ENCODE measurements at regions not wholly inside any gene's neighbourhood (a gene's known extent, or its start where the extent isn't known, plus 50 kb on each side); places are given as distances from the start of the nearest gene placed in this dataset.
"Not testable (repeated sequence)": the region's sequence is repeated elsewhere in the genome, so short reads cannot be mapped to it uniquely, and the experiment has no call there.

DNA sequence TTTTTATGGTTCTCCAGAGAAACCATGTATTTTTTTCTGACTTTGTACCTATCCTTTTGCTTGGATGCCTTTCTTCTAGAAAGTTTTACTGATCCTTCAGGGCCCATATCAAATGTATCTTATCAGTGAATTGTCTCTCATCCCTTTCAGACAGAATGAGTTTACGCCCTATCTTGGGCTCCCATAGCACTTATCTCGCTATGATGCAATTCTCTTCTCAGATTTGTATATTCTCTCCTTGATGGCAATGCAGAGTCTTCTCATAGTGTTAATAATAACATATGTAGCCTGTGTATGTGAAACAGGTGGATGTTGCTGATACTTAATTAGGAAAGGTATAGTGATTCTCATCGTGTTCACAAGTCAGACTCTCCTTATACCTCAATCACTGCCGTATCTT, 336.2 kb downstream of the UTRN start:
- DNase-seq: no peak

DNA sequence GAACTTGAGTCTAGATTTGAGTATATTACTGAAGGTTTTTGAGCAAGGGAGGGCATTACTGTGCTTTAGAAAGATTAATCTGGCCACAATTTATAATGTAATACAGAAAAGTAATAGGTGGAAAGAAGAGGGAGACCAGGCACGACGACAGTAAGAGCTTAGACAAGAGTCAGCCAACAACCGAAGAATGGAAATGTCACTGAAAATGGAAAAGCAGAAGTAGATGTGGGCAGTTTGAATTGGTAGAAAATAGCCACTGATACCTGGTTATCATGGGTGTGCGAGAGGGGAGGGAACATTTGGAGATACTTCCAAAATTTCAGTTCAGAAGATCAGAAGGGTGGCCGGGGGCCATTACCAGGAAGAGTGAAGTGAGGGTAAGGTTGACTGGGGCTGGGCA, 339.1 kb downstream of the UTRN start:
- no peak for DNase-seq

DNA sequence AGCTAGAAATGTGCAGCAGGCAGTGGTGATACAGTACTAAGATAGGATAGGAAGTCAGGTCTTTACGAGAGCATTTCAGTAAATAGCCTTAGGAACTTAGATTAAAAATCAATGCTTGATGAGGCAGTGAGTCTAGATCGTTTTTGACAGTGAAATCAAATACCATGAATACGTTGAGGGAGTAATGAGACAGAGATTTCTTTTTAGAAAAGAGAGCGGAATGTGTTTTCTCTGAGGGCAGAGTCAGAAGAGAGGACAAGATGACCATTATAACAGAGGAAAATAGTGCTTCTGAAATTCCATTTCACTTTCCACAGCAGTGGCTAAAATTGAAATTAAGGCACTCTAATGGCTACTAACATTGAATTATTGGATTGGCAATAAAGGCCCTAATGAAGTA, 339.6 kb downstream of the UTRN start:
- no peak for DNase-seq

DNA sequence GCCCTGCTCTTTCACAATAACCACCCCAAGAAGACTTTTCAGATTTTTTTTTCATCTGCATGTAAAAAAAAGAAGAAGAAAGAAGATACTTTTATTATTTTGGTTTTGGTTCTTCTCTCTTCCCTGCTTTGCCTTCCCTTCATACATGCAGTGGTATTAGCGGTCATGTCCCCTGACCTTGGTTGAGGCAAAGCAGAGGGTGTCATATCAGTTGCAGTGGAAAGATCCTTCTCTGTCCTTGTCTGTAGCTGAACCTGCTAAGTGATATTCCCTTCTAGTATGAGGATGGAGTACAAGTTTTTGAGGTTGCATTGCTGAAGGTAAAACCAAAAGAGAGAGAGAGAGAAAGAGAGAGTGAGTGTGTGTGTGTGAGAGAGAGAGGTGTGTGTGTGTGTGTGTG, 345.7 kb downstream of the UTRN start:
- no peak for DNase-seq

DNA sequence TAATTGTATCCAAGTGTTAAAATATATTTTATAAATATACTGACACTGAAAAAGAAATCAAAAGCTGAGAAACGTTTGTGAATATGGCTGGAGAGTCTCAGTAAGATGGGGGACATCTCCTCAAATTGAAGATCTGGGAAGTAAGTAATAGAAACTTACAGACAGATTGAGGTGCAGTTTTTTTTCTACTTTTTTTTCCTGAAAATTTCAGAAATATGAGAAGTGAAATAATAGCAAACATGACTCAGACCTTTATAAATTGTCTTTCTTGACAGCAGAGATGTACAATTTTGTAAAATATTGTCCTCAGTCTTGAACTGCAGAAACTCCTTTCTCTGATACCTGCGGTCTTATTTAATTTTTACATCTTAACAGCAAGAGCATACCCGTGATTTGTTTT, 347.1 kb downstream of the UTRN start:
- no peak for DNase-seq

DNA sequence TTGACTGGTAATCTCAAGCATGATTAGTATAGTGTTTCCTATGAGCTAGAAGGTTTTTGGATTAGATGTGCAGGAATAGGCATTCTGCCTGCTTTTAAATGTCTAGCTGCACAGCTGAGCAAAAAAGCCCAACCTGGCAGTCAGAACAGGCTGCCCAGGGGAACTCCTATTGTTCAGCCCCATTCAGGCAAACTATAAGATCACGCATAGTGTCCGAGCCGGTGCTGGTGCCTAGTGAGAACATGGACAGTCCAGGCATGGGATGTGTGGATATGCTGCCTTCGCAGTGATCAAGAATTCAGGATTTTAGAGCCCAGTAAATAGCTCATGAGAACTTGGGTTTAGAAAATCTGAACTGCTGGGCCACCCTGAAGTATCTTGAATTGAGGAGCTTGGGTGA, 348.8 kb downstream of the UTRN start:
- DNase-seq: no peak

DNA sequence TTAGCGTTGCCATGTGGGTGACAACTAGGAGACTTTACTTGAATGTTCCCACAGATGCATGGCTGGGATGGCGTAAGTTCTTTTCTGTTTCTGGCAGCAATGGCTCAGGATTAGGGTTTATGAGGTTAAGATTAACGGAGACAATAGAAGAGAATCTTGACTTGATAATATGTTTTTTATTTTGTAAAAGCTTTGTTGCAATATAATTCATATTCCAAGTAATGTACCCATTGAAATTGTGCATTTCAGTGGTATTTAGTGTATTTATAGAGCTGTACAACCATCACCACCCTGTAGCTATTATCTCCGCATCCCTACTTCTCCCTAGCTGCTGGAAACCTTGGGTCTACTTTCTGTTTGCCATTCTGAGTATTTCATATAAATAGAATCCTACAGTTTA, 349.2 kb downstream of the UTRN start:
- no peak for DNase-seq

DNA sequence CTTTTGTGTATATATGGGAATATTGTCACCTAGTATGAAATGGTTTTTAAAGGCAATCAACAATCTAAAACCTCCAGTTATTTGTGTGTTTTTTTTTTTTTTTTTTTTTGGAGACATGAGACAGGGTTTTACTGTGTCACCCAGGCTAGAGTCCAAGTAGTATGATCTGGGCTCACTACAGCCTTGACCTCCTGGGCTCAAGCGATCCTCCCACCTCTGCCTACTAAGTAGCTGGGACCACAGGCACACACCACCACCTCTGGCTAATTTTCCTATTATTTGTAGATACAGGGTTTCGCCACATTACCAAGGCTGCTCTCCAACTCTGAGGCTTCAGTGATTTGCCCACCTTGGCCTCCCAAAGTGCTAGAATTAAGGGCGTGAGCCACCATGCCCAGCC, 349.9 kb downstream of the UTRN start:
- DNase-seq: no peak

DNA sequence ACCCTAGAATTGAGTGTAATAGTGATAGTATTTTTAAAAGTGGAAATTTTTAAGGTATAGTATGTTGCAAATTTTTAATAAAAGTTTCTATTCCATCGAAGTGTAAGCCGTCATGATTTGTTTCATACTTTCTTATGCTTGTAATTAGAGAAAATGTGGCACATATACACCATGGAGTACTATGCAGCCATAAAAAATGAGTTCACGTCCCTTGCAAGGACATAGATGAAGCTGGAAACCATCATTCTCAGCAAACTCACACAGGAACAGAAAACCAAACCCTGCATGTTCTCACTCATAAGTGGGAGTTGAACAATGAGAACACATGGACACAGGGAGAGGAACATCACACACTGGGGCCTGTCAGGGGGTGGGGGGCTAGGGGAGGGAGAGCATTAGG, 350.9 kb downstream of the UTRN start:
- not testable (repeated sequence) for DNase-seq

DNA sequence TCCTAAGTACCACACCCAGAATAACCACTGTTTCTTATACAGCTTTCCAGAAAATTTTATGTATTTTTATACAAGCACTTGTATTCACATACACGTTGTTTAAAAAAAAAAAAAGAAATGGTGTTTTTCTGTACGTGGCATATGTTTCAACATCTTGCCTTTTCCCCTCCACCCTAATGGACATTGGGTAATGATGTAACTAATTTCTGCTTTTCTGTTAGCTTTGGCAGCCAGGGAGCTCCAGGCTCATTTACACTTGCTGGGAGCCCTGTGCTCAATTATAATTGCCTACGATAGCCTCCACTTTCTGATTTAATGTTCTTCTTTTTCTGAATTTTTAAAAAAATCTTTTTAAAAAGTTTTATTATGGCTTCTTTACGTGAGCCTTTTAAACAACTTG, 352.4 kb downstream of the UTRN start:
- no peak for DNase-seq

DNA sequence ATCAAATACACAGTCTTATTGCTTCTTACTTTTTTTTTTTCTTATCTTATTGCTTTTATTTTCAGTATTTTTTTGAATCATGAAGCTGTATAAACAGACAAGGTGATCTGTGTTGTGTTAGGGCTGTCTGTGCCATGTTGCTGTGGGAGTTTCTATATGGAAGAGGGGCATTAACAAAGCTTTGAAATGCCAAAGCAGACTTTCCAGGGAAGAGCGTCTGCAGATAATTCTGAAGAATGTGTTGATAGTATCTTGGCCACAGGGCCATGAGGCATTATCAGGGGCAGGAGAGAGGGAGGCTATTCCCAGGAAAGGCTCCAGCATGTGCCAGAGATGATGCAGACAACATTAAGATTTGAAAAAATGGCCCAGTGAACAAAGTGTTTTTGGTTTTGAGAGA, 354.5 kb downstream of the UTRN start:
- DNase-seq: no peak

DNA sequence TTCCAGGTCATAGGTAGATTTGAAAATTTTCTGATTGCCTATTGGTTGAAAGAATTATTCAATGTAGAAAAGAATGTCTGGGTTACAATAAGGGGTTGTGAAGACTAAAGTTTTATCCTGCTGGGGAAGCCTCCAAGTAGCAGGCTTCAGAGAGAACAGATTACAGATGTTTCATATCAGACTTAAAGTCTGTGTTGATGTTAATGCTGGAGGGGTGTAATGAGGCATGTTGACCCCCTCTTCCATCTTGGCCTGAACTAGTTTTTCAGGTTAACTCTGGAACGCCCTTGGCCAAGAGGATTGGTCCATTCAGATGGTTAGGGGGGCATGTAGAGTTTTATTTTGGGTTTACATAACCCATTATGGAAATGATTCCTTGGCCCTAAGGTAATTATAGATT, 356.2 kb downstream of the UTRN start:
- no peak for DNase-seq

DNA sequence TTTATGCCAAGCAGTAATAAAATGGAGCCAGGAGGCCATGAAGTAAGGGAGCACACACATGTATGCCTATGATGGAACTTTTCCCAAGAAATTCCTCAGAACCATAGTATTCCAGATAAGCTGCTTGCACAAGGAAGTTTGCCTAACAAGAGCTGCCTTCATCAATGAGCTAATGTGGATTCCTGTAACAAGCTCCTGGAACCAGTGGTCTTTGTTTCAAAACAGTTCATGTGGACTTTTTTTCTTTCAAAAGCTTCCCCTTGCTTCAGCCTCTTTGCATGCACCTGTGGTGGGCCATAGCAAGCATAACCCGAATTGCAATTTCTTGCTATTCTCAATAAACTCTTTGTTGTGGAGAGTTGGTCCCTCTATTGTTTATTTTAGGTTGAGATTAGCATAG, 359.6 kb downstream of the UTRN start:
- no peak for DNase-seq

DNA sequence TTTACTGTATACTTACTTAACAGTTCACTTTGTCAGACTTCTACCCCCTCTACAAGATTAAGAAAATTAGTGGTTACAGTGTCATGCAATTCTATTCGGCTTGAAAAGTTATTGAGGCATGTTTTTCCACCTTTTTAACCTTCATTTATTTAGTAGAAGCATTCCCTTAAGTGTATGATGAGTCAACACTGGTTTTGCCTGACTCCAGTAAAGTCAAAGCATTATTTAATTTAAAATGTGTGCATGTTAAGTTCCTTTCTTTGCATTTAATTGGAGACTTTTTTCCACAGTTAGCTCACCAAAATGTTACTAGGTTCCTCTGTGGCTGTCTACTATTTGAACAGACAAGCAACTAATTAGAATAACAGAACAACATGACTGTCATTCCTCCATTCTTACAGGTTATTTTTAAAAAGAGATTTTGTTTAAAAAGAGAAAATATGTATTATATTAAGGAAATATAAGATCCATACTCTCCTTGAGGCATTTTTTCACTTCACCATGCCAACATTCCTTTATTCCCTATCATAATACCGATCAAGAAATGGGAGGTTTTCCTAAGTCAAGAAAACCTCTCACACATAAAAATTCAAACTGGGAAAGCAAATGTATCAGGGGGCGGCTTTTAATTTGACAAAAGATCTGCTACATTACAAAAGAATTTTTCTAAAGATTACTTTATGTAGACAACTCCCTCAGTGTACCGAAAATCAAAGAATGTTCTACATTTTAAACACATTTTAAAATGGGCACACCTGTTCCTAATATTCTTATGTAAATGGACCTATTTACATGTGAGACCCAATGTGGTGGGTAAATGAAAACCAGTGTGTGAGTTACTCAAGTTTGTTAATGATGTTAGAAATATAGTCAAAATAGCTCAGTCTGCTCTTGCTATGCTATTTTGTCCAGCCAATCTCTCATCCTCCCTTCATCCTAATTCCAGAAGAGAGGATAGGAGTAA, 361.2 kb downstream of the UTRN start:
- DNase-seq: no peak

DNA sequence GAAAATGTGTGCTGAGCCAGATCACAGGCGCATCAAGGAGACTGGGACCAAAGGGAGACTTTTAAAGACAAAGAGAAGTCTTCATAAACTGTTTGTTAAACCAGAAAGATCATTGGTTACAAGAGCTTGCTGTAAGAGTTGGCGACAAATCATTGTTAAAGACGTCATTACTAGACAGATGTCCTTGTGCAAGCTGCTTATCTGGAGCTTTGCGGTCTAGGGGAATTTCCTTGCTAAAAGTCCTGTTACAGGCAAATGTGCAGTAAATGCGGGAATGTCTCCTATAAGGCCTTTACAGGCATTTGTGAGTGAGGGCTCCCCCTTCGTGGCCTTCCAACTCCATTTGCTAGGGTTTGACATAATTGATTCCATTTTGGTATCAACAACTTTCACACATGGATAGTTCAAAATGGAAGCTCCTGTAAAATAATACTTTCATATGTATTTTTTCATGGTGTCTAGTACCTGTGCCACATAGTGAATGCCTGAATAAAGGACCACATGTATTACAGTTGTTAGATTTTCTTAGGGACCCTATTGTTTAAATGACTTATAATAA, 362.4 kb downstream of the UTRN start:
- no peak for DNase-seq

DNA sequence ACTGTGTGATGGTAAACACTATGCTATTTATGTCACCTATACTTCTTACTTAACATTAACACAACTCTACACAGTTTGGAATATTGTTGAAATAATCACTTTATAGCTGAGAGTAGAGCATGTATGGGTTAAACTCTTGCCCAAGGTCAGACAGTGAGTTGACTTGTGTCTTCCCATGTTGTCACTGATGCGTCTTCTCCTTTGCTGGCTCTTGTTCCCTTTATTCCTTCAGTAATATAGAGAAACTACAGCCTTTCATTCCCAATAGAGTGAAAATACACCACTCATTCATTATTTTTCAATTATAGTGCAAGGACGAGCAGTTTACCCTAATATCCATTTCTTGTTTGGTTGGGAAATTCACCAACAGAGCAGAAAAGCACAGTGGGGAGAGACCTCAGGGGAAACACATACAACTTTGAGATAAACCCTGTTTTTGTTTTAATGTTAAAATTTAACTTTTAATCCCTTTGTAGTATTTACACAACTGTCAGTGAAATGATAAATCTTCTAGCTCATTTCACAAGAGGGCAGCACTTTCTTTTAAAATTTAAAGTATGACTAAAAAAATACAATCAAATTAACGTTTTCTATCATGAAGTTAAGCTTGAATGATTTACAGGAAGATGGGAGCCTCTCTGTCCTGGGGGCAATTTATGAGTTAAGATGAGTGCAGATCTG, 363.0 kb downstream of the UTRN start:
- DNase-seq: no peak

DNA sequence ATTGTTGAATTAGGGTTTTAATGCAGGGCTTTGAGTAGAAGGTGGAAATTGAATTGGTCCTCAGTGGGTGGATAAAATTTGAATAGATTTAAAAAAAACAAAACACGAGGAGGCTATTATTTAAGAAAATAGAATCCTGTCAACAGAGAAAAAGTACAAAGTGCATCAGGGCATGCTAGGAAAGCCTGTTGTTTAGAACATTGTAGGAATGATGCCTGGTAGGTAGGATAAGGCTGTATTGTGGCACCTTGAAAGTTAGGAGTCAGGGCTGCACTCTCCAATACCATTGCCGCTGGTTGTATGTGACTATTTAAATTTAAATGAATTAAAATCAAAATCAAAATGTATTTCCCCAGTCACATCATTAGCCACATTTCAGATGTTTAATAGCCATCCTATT, 363.9 kb downstream of the UTRN start:
- DNase-seq: no peak

DNA sequence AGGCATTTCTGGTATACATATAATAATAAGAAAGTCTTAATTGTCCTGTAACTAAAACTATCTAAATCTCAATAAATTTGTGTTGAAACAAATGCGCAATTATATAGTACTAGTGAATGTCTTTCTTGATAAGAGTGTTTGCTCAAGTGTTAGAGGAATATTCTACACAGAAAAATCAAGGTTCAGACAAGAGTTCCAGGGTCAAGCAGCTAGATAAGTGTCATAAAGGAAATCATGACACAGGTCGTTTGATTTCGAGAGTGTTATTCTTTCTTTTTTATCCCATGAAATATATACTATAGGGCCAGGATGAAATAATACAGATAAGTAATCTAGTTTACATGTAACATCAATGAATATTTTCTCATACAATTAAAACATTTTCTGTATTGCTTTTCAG, 366.1 kb downstream of the UTRN start:
- DNase-seq: no peak

DNA sequence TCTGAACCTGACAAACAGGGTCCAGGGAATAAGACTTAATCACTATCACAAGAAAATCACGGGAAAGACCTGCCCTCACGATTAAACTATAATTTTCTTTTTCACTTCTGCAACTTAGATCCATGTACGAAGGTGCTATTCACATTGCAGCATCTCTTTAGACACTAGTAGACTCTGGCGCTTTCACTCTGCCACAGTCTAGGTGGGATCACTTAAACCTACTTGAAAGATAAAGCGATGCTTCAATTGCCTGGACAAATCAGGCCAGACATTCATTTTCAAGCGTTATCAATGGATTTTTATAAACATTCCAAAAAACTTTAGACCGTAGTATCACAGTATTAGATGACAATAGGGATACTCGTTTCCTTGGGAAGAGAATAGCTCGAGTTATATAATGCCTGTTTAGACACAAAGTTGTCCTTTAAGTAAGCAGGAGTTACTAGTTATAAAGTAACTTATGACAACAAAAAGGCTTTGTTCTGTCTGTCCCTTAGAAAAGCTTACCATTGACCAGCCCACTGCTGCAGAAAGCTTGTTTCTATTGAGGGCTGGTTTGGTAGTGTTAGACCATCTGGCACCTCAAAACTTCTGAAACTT, 367.3 kb downstream of the UTRN start:
- DNase-seq: no peak

DNA sequence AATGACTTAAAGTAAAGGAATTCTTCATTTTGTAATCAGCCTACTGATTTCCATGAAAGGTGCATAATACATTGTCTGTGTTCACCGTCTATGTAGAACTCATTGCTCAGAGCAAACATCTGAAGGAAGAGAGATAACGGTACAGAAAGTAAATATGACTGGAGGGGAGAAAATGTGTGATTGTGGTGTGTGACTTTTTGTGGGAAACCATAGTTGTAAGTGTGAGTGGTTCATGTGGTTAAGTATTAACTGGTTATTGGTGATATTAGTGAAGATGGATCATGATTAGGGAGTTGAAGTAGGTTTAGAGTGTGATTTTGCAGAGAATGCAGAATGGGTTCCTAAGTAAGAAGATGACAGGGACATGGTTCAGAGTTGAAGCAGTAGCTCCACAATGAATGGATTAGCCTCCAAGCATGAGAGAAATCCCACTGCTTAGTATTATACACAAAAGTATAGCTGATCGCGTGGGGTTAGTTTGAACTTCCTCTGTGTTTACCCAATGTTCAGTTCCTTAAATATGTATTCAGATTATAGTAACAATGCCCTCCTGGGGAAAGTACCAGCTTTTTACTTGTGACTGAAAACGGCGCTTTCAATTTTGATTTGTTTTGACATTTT, 368.9 kb downstream of the UTRN start:
- no peak for DNase-seq

DNA sequence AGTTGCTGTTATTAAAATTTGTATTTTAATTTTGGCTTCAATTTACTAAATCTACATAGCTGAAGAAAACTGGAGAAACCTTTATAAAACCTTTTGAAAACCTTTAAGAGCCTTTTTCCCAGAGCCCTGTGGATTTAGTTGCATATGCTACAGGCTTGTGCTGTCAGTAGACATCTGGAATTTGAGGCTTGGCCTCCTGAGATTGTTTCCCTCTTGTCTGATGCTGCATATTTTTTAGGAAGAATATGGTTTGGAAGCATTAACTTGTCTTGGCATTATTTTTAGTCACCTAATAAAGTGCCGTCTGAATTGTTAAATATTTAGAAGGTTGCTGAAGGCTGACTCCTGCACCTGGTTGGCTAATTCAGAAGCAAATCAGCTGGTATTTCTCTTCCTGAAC, 369.4 kb downstream of the UTRN start:
- DNase-seq: no peak

DNA sequence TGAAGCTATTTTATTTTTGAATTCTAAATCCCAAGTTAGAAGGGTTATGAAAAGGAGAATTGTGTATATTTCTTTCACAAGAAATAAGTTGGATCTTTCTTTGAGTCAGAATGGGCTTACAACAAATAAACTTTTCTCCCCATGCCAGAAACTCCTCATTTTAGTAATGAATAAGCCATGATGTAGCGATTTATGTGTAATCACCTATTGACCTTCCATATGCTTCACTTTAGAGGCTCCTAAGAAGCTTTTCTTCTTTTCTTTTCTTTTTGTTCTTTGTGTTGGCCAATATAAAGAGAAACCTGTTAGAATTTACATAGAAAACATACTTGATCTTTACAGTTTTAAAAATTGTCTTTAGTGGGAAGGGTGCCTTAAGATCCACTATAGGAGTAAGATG, 370.2 kb downstream of the UTRN start:
- no peak for DNase-seq

DNA sequence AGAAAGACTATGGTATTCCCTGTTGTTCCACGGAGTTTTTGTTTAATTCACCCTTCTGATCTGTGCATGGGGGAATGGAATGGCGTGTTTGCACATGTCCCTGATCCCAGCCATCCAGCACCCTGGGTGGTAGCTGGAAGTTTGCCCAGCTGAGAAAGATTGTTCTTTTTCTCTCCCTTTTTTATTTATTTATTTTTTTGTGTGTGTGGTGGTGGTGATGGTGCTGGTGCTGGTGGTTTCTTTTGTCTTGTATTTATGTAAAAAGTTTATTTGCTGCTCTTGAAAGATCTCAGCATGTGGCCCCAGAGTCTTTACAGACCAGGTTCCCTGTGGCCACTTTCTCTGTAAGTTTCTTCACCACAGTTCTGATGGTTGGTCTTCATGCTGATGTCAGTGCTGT, 372.6 kb downstream of the UTRN start:
- DNase-seq: no peak
